ENCODE measurements at regions not wholly inside any gene's neighbourhood (a gene's known extent, or its start where the extent isn't known, plus 50 kb on each side); places are given as distances from the start of the nearest gene placed in this dataset.

GRCh38 chr13:47747901-47748300 lies 253.2 kb downstream of the SUCLA2 start:
- H3K27ac ChIP-seq (replicated peaks in 1 of 4): no peak overlapping the region
- H3K4me1 ChIP-seq: no peaks in the 10 kb centered on the region
- H3K36me3 ChIP-seq: no peaks in the 10 kb centered on the region
- no peak for TF ChIP-seq POLR2AphosphoS5 (IDR thresholded peaks at IDR 0.05)
- TF ChIP-seq EP300 (IDR thresholded peaks at IDR 0.05): no peak
- TF ChIP-seq POLR2A (IDR thresholded peaks at IDR 0.05; ENCODE audit: low read depth): no peak
- no peak for TF ChIP-seq CTCF (IDR thresholded peaks at IDR 0.05)
- intact Hi-C loops (cut with DNase I): no loop called here
- no peak for DNase-seq (ENCODE audit: extremely low spot score)
- no peak overlapping the region for H3K4me3 ChIP-seq
- no peaks in the 10 kb centered on the region for H3K9me3 ChIP-seq
- 81% methylated on average over 6 of the region's 6 CpGs for WGBS
- H3K27me3 ChIP-seq: no peaks in the 10 kb centered on the region

GRCh38 chr13:47726394-47726793 lies 274.7 kb downstream of the SUCLA2 start:
- Histone ChIP-seq H3K4me1 (no peaks in the 10 kb centered on the region), H3K27me3 (no peaks in the 10 kb centered on the region), H3K36me3 (no peaks in the 10 kb centered on the region), H3K9me3 (no peaks in the 10 kb centered on the region), H3K4me3 (no peak overlapping the region), H3K27ac (replicated peaks in 1 of 4) (no peak overlapping the region)
- WGBS: 87% methylated on average over 5 of the region's 5 CpGs
- DNase-seq (ENCODE audit: extremely low spot score): peak; percentile 7
- TF ChIP-seq EP300 (IDR thresholded peaks at IDR 0.05) (no peak), CTCF (IDR thresholded peaks at IDR 0.05) (no peak), POLR2A (IDR thresholded peaks at IDR 0.05; ENCODE audit: low read depth) (no peak), POLR2AphosphoS5 (IDR thresholded peaks at IDR 0.05) (no peak)
- intact Hi-C loops (cut with DNase I): no loop called here

DNA sequence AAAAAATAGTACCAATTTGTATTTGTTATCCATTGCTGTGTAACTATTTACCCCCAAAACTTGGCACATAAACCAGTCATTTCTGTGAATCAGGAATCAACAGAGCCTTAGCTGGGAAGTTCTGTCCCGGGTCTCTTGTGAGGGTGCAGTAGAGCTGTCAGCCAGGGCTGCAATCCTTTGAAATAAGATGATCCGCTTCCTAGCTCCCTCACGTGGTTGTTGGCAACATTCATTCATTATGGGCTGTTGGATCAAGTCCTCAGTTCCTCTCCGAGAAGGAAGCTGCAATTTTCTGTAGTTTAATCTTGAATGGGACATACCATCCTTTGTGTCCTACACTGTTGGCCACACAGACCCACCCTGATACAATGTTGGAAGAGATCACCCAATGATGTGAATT lies 277.2 kb downstream of the SUCLA2 start:
- Histone ChIP-seq H3K4me1 (no peaks in the 10 kb centered on the region), H3K27ac (replicated peaks in 1 of 4) (no peak overlapping the region), H3K36me3 (no peaks in the 10 kb centered on the region), H3K4me3 (no peak overlapping the region), H3K9me3 (no peaks in the 10 kb centered on the region), H3K27me3 (no peaks in the 10 kb centered on the region)
- no peak for DNase-seq (ENCODE audit: extremely low spot score)
- 54% methylated on average over 4 of the region's 4 CpGs for WGBS
- intact Hi-C loops (cut with DNase I): no loop called here
- no peak for TF ChIP-seq POLR2AphosphoS5 (IDR thresholded peaks at IDR 0.05)
- no peak for TF ChIP-seq CTCF (IDR thresholded peaks at IDR 0.05)
- no peak for TF ChIP-seq EP300 (IDR thresholded peaks at IDR 0.05)
- no peak for TF ChIP-seq POLR2A (IDR thresholded peaks at IDR 0.05; ENCODE audit: low read depth)

DNA sequence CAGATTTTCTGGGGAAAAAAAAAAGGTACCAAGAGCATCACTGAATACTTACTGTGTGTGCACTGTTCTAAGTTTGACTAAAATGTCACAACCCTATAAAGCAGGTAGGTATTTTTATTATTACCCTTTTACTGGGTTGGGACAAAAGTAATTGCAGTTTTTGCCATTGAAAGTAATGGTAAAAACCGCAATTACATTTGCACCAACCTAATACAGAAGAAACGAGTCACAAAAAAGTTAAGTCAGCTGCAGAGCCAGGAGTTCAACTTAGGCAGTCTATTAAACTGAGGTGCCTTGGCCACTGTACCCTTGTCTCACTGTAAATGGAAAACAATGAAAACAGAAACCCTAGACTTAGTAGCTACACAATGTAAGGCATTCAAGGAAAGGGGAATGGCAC lies 281.9 kb downstream of the SUCLA2 start:
- no peak for DNase-seq (ENCODE audit: extremely low spot score)
- WGBS: 94% methylated on average over 2 of the region's 2 CpGs
- Histone ChIP-seq H3K27me3 (no peaks in the 10 kb centered on the region), H3K4me3 (no peak overlapping the region), H3K4me1 (no peaks in the 10 kb centered on the region), H3K27ac (replicated peaks in 1 of 4) (no peak overlapping the region), H3K36me3 (no peaks in the 10 kb centered on the region), H3K9me3 (no peaks in the 10 kb centered on the region)
- intact Hi-C loops (cut with DNase I): no loop called here
- TF ChIP-seq CTCF (IDR thresholded peaks at IDR 0.05) (no peak), EP300 (IDR thresholded peaks at IDR 0.05) (no peak), POLR2AphosphoS5 (IDR thresholded peaks at IDR 0.05) (no peak), POLR2A (IDR thresholded peaks at IDR 0.05; ENCODE audit: low read depth) (no peak)

- intact Hi-C loops (cut with DNase I): no loop called here
- no peak for DNase-seq (ENCODE audit: extremely low spot score)
These were observed 282.5 kb downstream of the SUCLA2 start for GRCh38 chr13:47718556-47718955.

More at GRCh38 chr13:47718556-47718955, 282.5 kb downstream of the SUCLA2 start:
- no peaks in the 10 kb centered on the region for H3K27me3 ChIP-seq
- no peaks in the 10 kb centered on the region for H3K36me3 ChIP-seq
- no peak overlapping the region for H3K4me3 ChIP-seq
- no peaks in the 10 kb centered on the region for H3K9me3 ChIP-seq
- no peaks in the 10 kb centered on the region for H3K4me1 ChIP-seq
- 64% methylated on average over 8 of the region's 8 CpGs for WGBS
- H3K27ac ChIP-seq (replicated peaks in 1 of 4): no peak overlapping the region
- no peak for TF ChIP-seq POLR2AphosphoS5 (IDR thresholded peaks at IDR 0.05)
- no peak for TF ChIP-seq POLR2A (IDR thresholded peaks at IDR 0.05; ENCODE audit: low read depth)
- no peak for TF ChIP-seq CTCF (IDR thresholded peaks at IDR 0.05)
- no peak for TF ChIP-seq EP300 (IDR thresholded peaks at IDR 0.05)

Data from esophagus muscularis mucosa (tissue), 4 donors.